Spleen (tissue), 11 donors: ENCODE measurements at regions not wholly inside any gene's neighbourhood (a gene's known extent, or its start where the extent isn't known, plus 50 kb on each side); places are given as distances from the start of the nearest gene placed in this dataset.
"Not testable (repeated sequence)": the region's sequence is repeated elsewhere in the genome, so short reads cannot be mapped to it uniquely, and the experiment has no call there.

Experiments
- DNase-seq: peaks from one replicate; pipeline ENCODE4 v3.0.0-alpha.2; 2020
- H3K27ac ChIP-seq, 8 donors: fragments of 200-600 bp; sonication (generic) in 7 of 8; 1 replicate in 4 of 8; 2 replicates in 4 of 8; pipeline versions ENCODE4 v1.5.0 to v1.8.0; 2016 to 2021; ENCODE audit warnings: inconsistent platforms in 4 of 8, mild to moderate bottlenecking in 4 of 8, moderate library complexity in 1 of 8
- H3K27me3 ChIP-seq, 7 donors: fragments of 200-600 bp; sonication (generic) in 6 of 7; replicated peaks in 1 of 7; 1 replicate in 4 of 7; 2 replicates in 3 of 7; pipeline versions ENCODE4 v1.5.0 to v1.8.0; 2016 to 2021; ENCODE audit warnings: inconsistent platforms in 3 of 7, mild to moderate bottlenecking in 1 of 7
- H3K36me3 ChIP-seq, 6 donors: fragments of 200-600 bp; sonication (generic) in 5 of 6; 1 replicate in 4 of 6; 2 replicates in 2 of 6; pipeline versions ENCODE4 v1.5.0 to v1.8.0; 2016 to 2021; ENCODE audit warnings: inconsistent platforms in 2 of 6
- H3K4me1 ChIP-seq, 6 donors: fragments of 200-600 bp; sonication (generic) in 5 of 6; 1 replicate in 3 of 6; 2 replicates in 3 of 6; pipeline versions ENCODE4 v1.5.0 to v1.8.0; 2016 to 2021; ENCODE audit warnings: inconsistent platforms in 3 of 6
- H3K4me3 ChIP-seq, 8 donors: fragments of 200-600 bp; sonication (generic) in 7 of 8; 1 replicate in 4 of 8; 2 replicates in 4 of 8; pipeline versions ENCODE4 v1.5.0 to v1.8.0; 2016 to 2021; ENCODE audit warnings: inconsistent platforms in 4 of 8, mild to moderate bottlenecking in 4 of 8, moderate library complexity in 2 of 8
- H3K9me3 ChIP-seq, 8 donors: fragments of 200-600 bp; sonication (generic) in 7 of 8; 1 replicate in 4 of 8; 2 replicates in 4 of 8; pipeline versions ENCODE4 v1.5.0 to v1.8.0; 2016 to 2021; ENCODE audit warnings: inconsistent platforms in 4 of 8
- CTCF ChIP-seq, 11 experiments: fragments of 200-600 bp in 7 of 11; fragments of 450-650 bp in 4 of 11; sonication (generic) in 4 of 11; IDR thresholded peaks in 8 of 11; conservative IDR thresholded peaks in 3 of 11; 1 replicate in 7 of 11; 2 replicates in 4 of 11; pipeline versions ENCODE4 v1.4.0 to v1.8.0; 2016 to 2021; ENCODE audit warnings: antibody characterized with exemption in 11 of 11, inconsistent platforms in 4 of 11, mild to moderate bottlenecking in 1 of 11
- POLR2A ChIP-seq, 3 donors: fragments of 450-650 bp; IDR thresholded peaks; one replicate each; pipeline ENCODE4 v1.5.1; 2017; ENCODE audit warnings: antibody characterized with exemption in 3 of 3, mild to moderate bottlenecking in 1 of 3
- POLR2AphosphoS5 ChIP-seq, 3 donors: sonication (generic); formaldehyde crosslinking; IDR thresholded peaks; one replicate each; pipeline ENCODE4 v1.5.1; 2017; ENCODE audit warnings: antibody characterized with exemption in 3 of 3
- WGBS, 5 donors: extraction: QIAGEN DNeasy Blood & Tissue Kit in 3 of 5; methylation state at CpG; one replicate each; pipeline versions ENCODE4 v1.1.5 to v1.1.7; 2013 to 2018; 5-methylcytosine and 5-hydroxymethylcytosine counted together
- intact Hi-C: fragments of 100-400 bp; cut with DNase I; formaldehyde crosslinking; loops from one replicate; pipeline ENCODE4 v1.15.0; 2023; ENCODE audit warnings: low total_unique reads
- donor health status: healthy with polysubstance abuse.
- donor health status: DM: no; HTN: no; CAD: no; lungs with moderate emphysema.
- donor health status: DM: no; HTN: no; CAD: no.
- donor health status: Bipolar disorder and iron deficiency.
- donor health status: healthy.
- donor health status: DM: no; HTN: no; CAD: no.
- donor health status: DM: yes; HTN: yes; CAD: no.

DNA sequence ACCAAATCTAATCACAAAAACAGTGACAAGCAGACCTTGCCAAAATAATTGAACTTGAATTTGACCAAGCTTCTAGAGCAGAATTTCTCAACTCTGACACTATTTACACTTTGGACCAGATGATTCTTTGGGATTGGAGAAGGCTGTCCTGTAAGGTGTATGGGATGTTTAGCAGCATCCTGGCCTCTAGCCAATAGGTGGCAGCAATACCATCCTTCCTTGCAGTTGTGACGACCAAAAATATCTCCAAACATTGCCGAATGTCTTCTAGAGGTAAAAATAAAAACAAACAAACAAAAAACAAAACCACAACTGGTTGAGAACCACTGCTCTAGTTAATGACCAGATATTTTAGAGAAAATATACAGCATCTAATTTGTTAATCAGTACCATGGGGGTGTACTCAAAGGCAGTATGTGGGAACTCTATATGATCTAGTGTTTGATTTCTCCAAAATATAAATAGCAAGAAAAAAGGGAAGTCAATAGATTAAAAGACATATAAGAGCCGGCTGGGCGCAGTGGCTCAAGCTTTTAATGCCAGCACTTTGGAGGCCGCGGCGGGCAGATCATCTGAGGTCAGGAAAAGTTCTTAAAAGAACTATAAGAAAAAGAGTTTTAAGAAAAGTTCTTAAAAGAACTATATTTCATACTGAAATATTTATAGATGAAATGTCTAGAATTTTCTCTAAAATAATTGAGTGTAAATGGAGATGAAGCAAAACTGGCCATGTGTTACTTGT, 60.9 kb upstream of the ZNF527 start:
- H3K4me3 ChIP-seq: no peak overlapping the region
- no peak for DNase-seq
- no peak for TF ChIP-seq POLR2AphosphoS5 (IDR thresholded peaks at IDR 0.05)
- peak in 4 of 11 experiments; percentile 21 to 32 (median 26) for TF ChIP-seq CTCF (IDR thresholded peaks at IDR 0.05 in 8 of 11, conservative IDR thresholded peaks at IDR 0.05 in 3 of 11)
- TF ChIP-seq POLR2A (IDR thresholded peaks at IDR 0.05): no peak
- H3K9me3 ChIP-seq: peaks cover 0 to 29% (median 20%) of the 10 kb centered on the region in 8 donors
- intact Hi-C loops: no loop called here
- no peaks in the 10 kb centered on the region for H3K36me3 ChIP-seq
- no peaks in the 10 kb centered on the region for H3K27me3 ChIP-seq
- WGBS, 5 donors: 49 to 58% (median 53%) methylated on average over 7 of the region's 7 CpGs
- no peak overlapping the region for H3K27ac ChIP-seq
- H3K4me1 ChIP-seq: peaks cover 0 to 14% (median 7%) of the 10 kb centered on the region in 6 donors

GRCh38 chr19:37312531-37313334, 58.2 kb upstream of the ZNF527 start:
- H3K36me3 ChIP-seq, H3K27me3 ChIP-seq, intact Hi-C loops: not testable (repeated sequence)
- peak; percentile 80 for DNase-seq
- H3K9me3 ChIP-seq: peaks cover 0 to 27% (median 15%) of the 10 kb centered on the region in 8 donors
- WGBS, 5 donors: 6 to 10% (median 7%) methylated on average over 27 to 36 of the region's 37 CpGs
- H3K4me3 ChIP-seq: peak overlapping the region in 7 of 8 donors; percentile 14 to 61 (median 25)
- H3K4me1 ChIP-seq: peaks cover 0 to 20% (median 8%) of the 10 kb centered on the region in 6 donors
- peak in 2 of 3 donors; percentile 24 to 45 for TF ChIP-seq POLR2AphosphoS5 (IDR thresholded peaks at IDR 0.05)
- peak overlapping the region in 6 of 8 donors; percentile 23 to 63 (median 58) for H3K27ac ChIP-seq

DNA sequence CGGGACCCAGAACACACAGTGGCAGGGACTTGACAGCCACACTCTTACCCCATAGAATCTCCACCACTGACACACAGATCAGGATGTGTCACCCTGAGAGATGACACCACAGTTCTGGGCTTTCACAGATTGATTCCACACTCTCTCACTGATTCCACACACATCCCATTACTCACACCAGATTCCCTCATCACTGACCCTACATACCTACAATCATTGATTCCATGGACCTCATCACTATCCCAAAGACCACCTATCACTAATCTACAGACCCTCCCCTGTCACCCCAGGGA, 57.6 kb upstream of the ZNF527 start:
- Histone ChIP-seq H3K27me3 (no peaks in the 10 kb centered on the region), H3K27ac (peak overlapping the region in 6 of 8 donors; percentile 23 to 63 (median 58)), H3K9me3 (peaks cover 0 to 27% (median 15%) of the 10 kb centered on the region in 8 donors), H3K4me3 (peak overlapping the region in 3 of 8 donors; percentile 27 to 61 (median 37)), H3K36me3 (no peaks in the 10 kb centered on the region), H3K4me1 (peaks cover 0 to 23% (median 10%) of the 10 kb centered on the region in 6 donors)
- intact Hi-C loops: no loop called here
- no peak for DNase-seq
- WGBS, 5 donors: 82 to 100% (median 98%) methylated on average over 1 of the region's 1 CpG
- TF ChIP-seq POLR2A (IDR thresholded peaks at IDR 0.05) (no peak), POLR2AphosphoS5 (IDR thresholded peaks at IDR 0.05) (no peak), CTCF (IDR thresholded peaks at IDR 0.05 in 8 of 11, conservative IDR thresholded peaks at IDR 0.05 in 3 of 11) (no peak)

GRCh38 chr19:37317403-37318209, 53.3 kb upstream of the ZNF527 start:
- peak overlapping the region; percentile 75 to 95 (median 90) for H3K27ac ChIP-seq
- DNase-seq: peak; percentile 96
- peak overlapping the region; percentile 63 to 95 (median 78) for H3K4me3 ChIP-seq
- intact Hi-C loops: no loop called here
- peaks cover 0 to 19% (median under 1%) of the 10 kb centered on the region in 6 donors for H3K36me3 ChIP-seq
- no peaks in the 10 kb centered on the region for H3K27me3 ChIP-seq
- WGBS, 5 donors: 0 to 1% (median 1%) methylated on average over 38 to 57 of the region's 57 CpGs
- H3K9me3 ChIP-seq: peaks cover 0 to 27% (median 15%) of the 10 kb centered on the region in 8 donors
- TF ChIP-seq POLR2AphosphoS5 (IDR thresholded peaks at IDR 0.05): peak; percentile 90 to 93 (median 93)
- peak in 7 of 11 experiments; percentile 20 to 49 (median 36) for TF ChIP-seq CTCF (IDR thresholded peaks at IDR 0.05 in 8 of 11, conservative IDR thresholded peaks at IDR 0.05 in 3 of 11)
- peak in 2 of 3 donors; percentile 18 to 67 for TF ChIP-seq POLR2A (IDR thresholded peaks at IDR 0.05)
- peaks cover 13 to 50% (median 31%) of the 10 kb centered on the region in 6 donors for H3K4me1 ChIP-seq

GRCh38 chr19:37320988-37321387, 49.9 kb upstream of the ZNF527 start:
- H3K36me3 ChIP-seq: peaks cover 0 to 51% (median 28%) of the 10 kb centered on the region in 6 donors
- DNase-seq, H3K27me3 ChIP-seq, intact Hi-C loops, H3K4me3 ChIP-seq, H3K27ac ChIP-seq, H3K9me3 ChIP-seq: not testable (repeated sequence)
- H3K4me1 ChIP-seq: peaks cover 13 to 44% (median 27%) of the 10 kb centered on the region in 6 donors
- WGBS, 5 donors: 73 to 89% (median 80%) methylated on average over 7 of the region's 7 CpGs
